ENCODE measurements at regions not wholly inside any gene's neighbourhood (a gene's known extent, or its start where the extent isn't known, plus 50 kb on each side); places are given as distances from the start of the nearest gene placed in this dataset.

- TF ChIP-seq EP300 (IDR thresholded peaks at IDR 0.05; ENCODE audit: borderline replicate concordance in 1 of 2, control insufficient read depth in 1 of 2, low read depth in 2 of 2, low read length in 2 of 2) (no peak), POLR2A (IDR thresholded peaks at IDR 0.05; ENCODE audit: low read depth, low read length) (no peak), TAF1 (IDR thresholded peaks at IDR 0.05; ENCODE audit: borderline replicate concordance, low read depth, low read length) (no peak), HDAC6 (IDR thresholded peaks at IDR 0.05; ENCODE audit: unreplicated experiment) (no peak), EZH2 (IDR thresholded peaks at IDR 0.05; ENCODE audit: borderline replicate concordance, control insufficient read depth, low read depth, low read length) (no peak), CREB1 (IDR thresholded peaks at IDR 0.05; ENCODE audit: low read depth) (no peak), YY1 (IDR thresholded peaks at IDR 0.05; ENCODE audit: low read depth, low read length) (no peak), BRCA1 (IDR thresholded peaks at IDR 0.05; ENCODE audit: low read depth, low read length) (no peak), TCF12 (IDR thresholded peaks at IDR 0.05; ENCODE audit: low read depth, low read length) (no peak), GABPA (IDR thresholded peaks at IDR 0.05; ENCODE audit: low read depth) (no peak), JUNB (IDR thresholded peaks at IDR 0.05) (no peak), SIN3A (IDR thresholded peaks at IDR 0.05; ENCODE audit: low read depth, low read length) (no peak), SRF (IDR thresholded peaks at IDR 0.05; ENCODE audit: low read depth in 2 of 2, low read length in 2 of 2) (no peak), CTCF (IDR thresholded peaks at IDR 0.05 in 2 of 3, conservative IDR thresholded peaks at IDR 0.05 in 1 of 3; ENCODE audit: control insufficient read depth in 2 of 3, extremely low read depth in 1 of 3, insufficient read depth in 1 of 3, low read depth in 3 of 3, low read length in 3 of 3) (no peak)
Measured at GRCh38 chr6:51554029-51554428, 533.4 kb downstream of the PKHD1 start.

All from GM12878 (cell line).